SK-N-MC (cell line): ENCODE measurements at regions not wholly inside any gene's neighbourhood (a gene's known extent, or its start where the extent isn't known, plus 50 kb on each side); places are given as distances from the start of the nearest gene placed in this dataset.

Experiments
- EZH2 ChIP-seq: fragments of 200-600 bp; sonication (generic); IDR thresholded peaks from one replicate; pipeline ENCODE4 v1.6.1; 2017; ENCODE audit warnings: antibody characterized with exemption
- FOXP2 ChIP-seq: optimal IDR thresholded peaks from 2 replicates; pipeline ENCODE3; 2011; ENCODE audit warnings: mild to moderate bottlenecking, moderate library complexity; ENCODE audit not compliant: insufficient read depth; ENCODE audit errors: extremely low read length, control extremely low read depth
- POLR2AphosphoS5 ChIP-seq: IDR thresholded peaks from 2 replicates; pipeline ENCODE4 v1.6.1; 2012; ENCODE audit warnings: mild to moderate bottlenecking, low read depth, low read length, borderline replicate concordance

DNA sequence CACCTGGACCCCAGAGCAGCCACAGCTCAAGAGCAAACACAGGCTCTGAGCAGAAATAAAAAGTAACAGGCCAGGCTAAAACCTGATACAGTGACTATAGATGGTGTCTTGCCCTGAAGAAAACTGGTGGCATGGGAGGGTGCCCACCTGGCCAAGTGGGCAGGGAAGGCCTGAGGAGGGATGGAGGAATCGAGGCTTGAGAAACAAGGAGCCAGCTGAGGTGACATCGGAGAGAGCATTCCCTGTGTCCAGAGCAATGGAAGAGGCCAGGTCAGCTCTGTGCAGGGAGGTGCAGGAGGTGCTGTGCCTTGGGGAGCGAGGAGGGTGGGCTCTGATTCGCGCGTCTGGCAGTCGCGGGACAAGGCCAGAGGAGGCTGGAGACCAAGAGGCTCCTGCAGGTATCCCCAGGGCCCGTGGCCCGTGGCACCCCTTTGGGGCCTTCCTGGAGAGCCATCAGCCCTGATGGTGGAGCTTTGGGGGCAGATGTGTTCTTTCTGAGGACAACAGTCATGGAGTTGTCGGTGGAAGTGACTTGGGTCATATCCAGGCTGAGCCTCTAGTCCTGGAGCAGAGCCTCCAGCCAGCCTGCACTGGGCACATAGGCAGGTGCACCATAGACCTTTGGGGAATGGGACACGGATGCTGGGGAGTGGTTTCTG, 56.1 kb downstream of the PLXNA1 start:
- TF ChIP-seq EZH2 (no peak), POLR2AphosphoS5 (no peak), FOXP2 (no peak)
